ENCODE measurements at regions not wholly inside any gene's neighbourhood (a gene's known extent, or its start where the extent isn't known, plus 50 kb on each side); places are given as distances from the start of the nearest gene placed in this dataset.

DNA sequence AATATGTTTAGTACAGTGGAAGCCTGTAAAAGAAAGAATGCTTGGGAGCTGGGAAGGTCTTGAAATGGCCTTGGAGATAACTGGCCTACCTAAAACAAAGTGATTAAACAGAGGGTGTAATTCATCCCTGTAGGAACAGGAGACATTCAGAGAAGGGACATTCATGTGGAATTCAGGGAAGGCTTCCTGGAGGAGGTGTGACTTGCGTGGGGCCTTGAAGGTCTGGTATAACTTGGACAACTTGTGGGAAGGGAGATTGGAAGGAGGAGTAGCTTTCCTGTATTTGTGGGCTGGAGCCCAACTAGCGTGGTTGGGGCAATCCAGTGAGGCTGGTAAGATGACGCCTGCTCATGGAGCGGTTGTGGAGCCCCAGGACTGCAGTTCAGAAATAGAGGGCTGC, 156.4 kb downstream of the AACS start:
- H3K4me1 ChIP-seq (replicated peaks in 1 of 4; ENCODE audit: control insufficient read depth in 3 of 4, insufficient read depth in 4 of 4, low read length in 3 of 4): peaks cover 0 to 3% (median 0%) of the 10 kb centered on the region in 4 experiments; a peak in 2 of 7 replicates
- H3K56ac ChIP-seq (replicated peaks; ENCODE audit: insufficient read length, low read depth, low read length): no peak overlapping the region
- H3K4me3 ChIP-seq (ENCODE audit: extremely low read depth in 1 of 4, insufficient read depth in 2 of 4, low read depth in 3 of 4, low read length in 4 of 4): no peak overlapping the region
- no peak overlapping the region for H2AFZ ChIP-seq (ENCODE audit: low read length)
- H3K79me1 ChIP-seq (ENCODE audit: low read depth, low read length): peaks cover 11% of the 10 kb centered on the region
- H2BK20ac ChIP-seq (ENCODE audit: low read length): no peak overlapping the region
- H2BK120ac ChIP-seq (replicated peaks; ENCODE audit: low read depth, low read length): no peak overlapping the region
- no peak overlapping the region for H3K4me2 ChIP-seq (ENCODE audit: insufficient read depth in 1 of 2, low read depth in 2 of 2, low read length in 2 of 2)
- no peak overlapping the region for H2BK12ac ChIP-seq (ENCODE audit: low read depth, low read length)
- no peaks in the 10 kb centered on the region for H3K27me3 ChIP-seq (replicated peaks in 1 of 4; ENCODE audit: control insufficient read depth in 3 of 4, extremely low read depth in 1 of 4, insufficient read depth in 3 of 4, low read length in 3 of 4)
- no peaks in the 10 kb centered on the region for H3K9me3 ChIP-seq (ENCODE audit: insufficient read depth in 2 of 2, low read depth in 1 of 2, low read length in 1 of 2)
- H4K5ac ChIP-seq (ENCODE audit: insufficient read length, low read depth, low read length): no peak overlapping the region
- no peak overlapping the region for H3K23ac ChIP-seq (ENCODE audit: insufficient read length)
- ChIA-PET POLR2A (ENCODE audit: partially characterized antibody) (no interaction called here), CTCF (ENCODE audit: partially characterized antibody) (interaction anchor here (1.7 to 5.9 kb wide), 2 partner anchors 16 to 17 kb away, joined by 6 to 46 read pairs; no protein-coding TSS in a partner anchor)
- H3K4ac ChIP-seq (replicated peaks; ENCODE audit: insufficient read length, low read depth, low read length): no peak overlapping the region
- H3K14ac ChIP-seq (ENCODE audit: insufficient read length): no peak overlapping the region
- peaks cover 0 to 56% of the 10 kb centered on the region in 2 experiments; a peak in 2 of 4 replicates for H3K79me2 ChIP-seq (ENCODE audit: control insufficient read depth in 1 of 2, insufficient read depth in 2 of 2, low read length in 2 of 2)
- no peak overlapping the region for H3K27ac ChIP-seq (ENCODE audit: low read depth, low read length)
- no peak overlapping the region for H4K8ac ChIP-seq (ENCODE audit: extremely low read depth, insufficient read depth, low read length)
- H4K20me1 ChIP-seq (replicated peaks in 1 of 2; ENCODE audit: control insufficient read depth in 1 of 2, insufficient read depth in 2 of 2, low read length in 2 of 2): peaks cover 11% of the 10 kb centered on the region in 2 experiments
- H3K18ac ChIP-seq (ENCODE audit: extremely low read depth, low read length): no peak overlapping the region
- no peak overlapping the region for H2BK15ac ChIP-seq (ENCODE audit: low read length)
- no peak overlapping the region for H2BK5ac ChIP-seq (ENCODE audit: low read depth, low read length)
- no peak overlapping the region for H4K91ac ChIP-seq (replicated peaks; ENCODE audit: insufficient read length, low read length)
- DNase-seq (ENCODE audit: low read depth in 1 of 2, low spot score in 2 of 2) (no peak), FAIRE-seq (no peak)
- no peaks in the 10 kb centered on the region; a peak in 1 of 8 replicates for H3K36me3 ChIP-seq (ENCODE audit: control insufficient read depth in 2 of 4, insufficient read depth in 4 of 4, low read length in 3 of 4)
- H3K23me2 ChIP-seq (ENCODE audit: low read depth, low read length): no peaks in the 10 kb centered on the region
- 92% methylated on average over 4 of the region's 4 CpGs; no CpG with 5 or more reads in 1 of the 2 experiments for WGBS, 2 experiments (ENCODE audit: extremely low coverage in 1 of 2, insufficient coverage in 1 of 2, insufficient read length in 1 of 2, insufficient replicate concordance in 2 of 2, low coverage in 1 of 2, low lambda C conversion rate in 2 of 2, missing lambda C conversion rate in 1 of 2)
- H2AK5ac ChIP-seq (ENCODE audit: low read depth, low read length): no peak overlapping the region; the same call in 1 of the 2 replicates
- no peak overlapping the region for H3K9ac ChIP-seq (replicated peaks in 1 of 4; ENCODE audit: extremely low read depth in 1 of 4, low read depth in 3 of 4, low read length in 3 of 4)
- no peak for TF ChIP-seq RBBP5 (IDR thresholded peaks at IDR 0.05; ENCODE audit: borderline replicate concordance, low read depth, low read length)
- no peak for TF ChIP-seq CTCF (IDR thresholded peaks at IDR 0.05; ENCODE audit: control extremely low read depth in 1 of 3, insufficient read depth in 1 of 3, low read depth in 1 of 3, low read length in 3 of 3)
- TF ChIP-seq CREB1 (IDR thresholded peaks at IDR 0.05): no peak
- no peak for TF ChIP-seq NRF1 (IDR thresholded peaks at IDR 0.05; ENCODE audit: low read depth, low read length)
- no peak for TF ChIP-seq BACH1 (IDR thresholded peaks at IDR 0.05; ENCODE audit: low read length)
- TF ChIP-seq TBP (IDR thresholded peaks at IDR 0.05; ENCODE audit: low read depth, low read length): no peak
- TF ChIP-seq POU5F1 (IDR thresholded peaks at IDR 0.05; ENCODE audit: low read depth, low read length): no peak
- TF ChIP-seq BRCA1 (IDR thresholded peaks at IDR 0.05; ENCODE audit: low read depth, low read length): no peak
- no peak for TF ChIP-seq JUND (IDR thresholded peaks at IDR 0.05; ENCODE audit: low read length)
- no peak for TF ChIP-seq POLR2A (IDR thresholded peaks at IDR 0.05; ENCODE audit: control extremely low read depth in 1 of 2, low read depth in 2 of 2, low read length in 2 of 2)
- TF ChIP-seq SIN3A (conservative IDR thresholded peaks at IDR 0.05 in 1 of 2, IDR thresholded peaks at IDR 0.05 in 1 of 2; ENCODE audit: low read depth in 1 of 2, low read length in 2 of 2): no peak
- TF ChIP-seq JUN (IDR thresholded peaks at IDR 0.05; ENCODE audit: low read depth, low read length): no peak
- TF ChIP-seq MAX (IDR thresholded peaks at IDR 0.05): no peak
